ENCODE measurements at regions not wholly inside any gene's neighbourhood (a gene's known extent, or its start where the extent isn't known, plus 50 kb on each side); places are given as distances from the start of the nearest gene placed in this dataset.

DNA sequence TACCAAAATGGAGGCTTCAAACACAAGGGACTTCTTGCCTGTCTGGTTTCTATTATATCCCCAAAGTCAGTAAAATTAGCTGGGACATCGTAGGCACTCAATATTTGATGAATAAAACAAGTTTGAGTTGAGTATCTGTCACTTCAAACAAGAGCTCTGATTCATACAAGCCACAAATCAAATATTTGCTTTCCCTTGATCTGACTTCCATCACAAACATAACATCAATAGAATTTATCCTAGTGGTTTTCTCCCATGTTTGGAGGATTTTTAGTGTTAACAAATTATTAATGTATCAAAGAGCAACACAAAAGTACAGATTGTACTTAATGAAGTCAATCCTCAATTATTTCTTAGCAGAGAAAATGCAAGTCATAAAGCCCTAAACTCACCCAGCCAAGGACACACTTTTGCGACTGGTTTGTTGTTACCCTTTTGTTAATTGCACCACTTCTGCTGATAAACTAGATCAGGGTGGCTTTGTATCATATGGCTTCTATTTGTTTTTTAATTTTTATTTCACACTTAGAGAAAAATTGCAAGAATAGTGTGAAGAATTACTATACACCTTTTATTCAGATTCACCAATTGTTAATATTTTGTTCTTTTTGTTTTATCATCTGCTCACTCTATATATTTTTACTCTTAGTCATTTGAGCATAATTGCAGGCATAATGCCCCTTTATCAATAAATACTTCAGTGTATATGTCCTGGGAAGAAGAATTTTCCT lies 117.4 kb upstream of the PRDM1 start:
- intact Hi-C loops (cut with DNase I), result no loop called here
- no peak for DNase-seq

DNA sequence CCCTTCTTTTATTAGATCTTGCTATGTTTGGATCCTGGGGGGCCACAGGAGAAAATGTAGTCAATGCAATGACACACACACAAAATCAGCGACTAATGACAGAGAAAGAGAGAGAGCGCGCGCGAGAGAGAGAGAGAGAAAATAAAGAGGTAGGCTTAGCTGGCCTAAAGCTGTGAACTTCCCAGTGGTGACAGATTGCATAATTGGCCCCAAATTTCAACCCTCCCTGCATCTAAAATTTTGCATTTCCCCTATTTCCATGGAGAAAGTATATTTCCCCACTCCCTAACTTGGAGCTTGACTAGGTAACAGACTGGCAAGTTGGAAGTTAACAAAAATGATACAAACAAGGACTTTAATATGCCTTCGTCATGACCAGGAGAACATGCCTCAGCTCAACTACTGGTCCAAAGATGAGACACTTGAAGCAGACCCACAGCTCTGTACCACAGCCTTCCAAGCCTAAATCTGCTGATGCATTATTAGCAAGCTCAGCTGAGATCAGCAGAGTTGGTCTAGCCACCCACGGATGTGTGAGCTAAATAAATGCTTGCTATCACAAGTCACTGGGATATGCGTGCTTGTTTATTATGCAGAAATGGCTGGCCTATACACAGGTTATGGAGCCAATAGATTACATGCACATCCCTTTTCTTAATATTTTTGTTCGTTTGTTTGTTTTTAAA lies 118.1 kb upstream of the PRDM1 start:
- DNase-seq, result no peak
- intact Hi-C loops (cut with DNase I), result no loop called here

DNA sequence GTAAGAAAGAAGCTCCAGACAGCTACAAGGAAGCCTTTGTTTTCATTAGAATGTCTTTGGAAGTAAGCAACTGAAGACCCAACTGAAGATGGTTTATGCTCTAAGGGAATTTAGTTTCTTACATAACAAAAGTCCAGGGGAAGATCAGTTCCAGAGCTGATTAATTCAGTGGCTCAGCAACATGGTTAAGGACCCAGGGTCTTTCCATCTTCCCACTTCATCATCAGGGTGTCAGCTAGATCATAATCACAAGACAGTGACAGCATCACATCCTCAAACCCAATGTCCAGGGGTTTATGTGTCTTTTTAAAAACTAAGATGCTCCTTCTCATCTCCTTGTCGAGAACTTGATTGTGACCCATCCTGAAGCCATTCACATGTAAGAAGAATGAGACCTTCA lies 119.7 kb upstream of the PRDM1 start:
- no peak for DNase-seq
- intact Hi-C loops (cut with DNase I), result no loop called here

DNA sequence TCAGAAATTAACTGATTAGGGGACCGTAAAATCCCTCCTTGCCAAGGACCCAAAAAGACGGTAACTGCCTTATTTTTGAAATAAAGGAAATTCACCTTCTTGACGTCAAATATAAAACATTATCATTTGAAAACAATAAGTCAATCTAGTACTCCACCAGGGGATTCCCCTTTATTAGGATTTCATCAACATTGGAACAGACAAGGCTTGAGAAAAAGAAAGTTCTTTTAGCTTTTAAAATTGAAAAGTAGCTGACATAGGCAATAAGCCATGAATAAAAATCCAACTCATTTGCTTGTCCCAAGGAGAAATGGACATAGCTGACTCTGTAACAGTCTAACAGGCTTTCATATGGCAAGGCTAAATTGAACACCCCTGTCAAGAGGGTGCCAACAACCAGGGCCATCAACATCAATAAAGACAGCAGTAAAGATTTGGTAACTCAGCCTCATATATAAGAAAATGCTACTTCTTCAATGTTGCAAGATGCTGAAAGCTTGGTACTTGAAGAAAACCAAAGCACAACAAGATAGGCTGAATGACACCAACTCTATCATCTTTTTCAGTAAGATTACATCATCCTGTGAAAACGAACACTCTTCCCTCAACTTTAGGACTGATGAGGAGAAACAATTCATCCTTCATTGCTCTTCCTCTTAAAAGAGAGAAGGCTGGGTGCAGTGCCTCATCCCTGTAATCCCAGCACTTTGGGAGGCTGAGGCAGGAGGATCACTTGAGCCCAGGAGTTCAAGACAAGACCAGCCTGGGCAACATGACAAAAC lies 121.0 kb upstream of the PRDM1 start:
- intact Hi-C loops (cut with DNase I), result no loop called here
- no peak for DNase-seq

DNA sequence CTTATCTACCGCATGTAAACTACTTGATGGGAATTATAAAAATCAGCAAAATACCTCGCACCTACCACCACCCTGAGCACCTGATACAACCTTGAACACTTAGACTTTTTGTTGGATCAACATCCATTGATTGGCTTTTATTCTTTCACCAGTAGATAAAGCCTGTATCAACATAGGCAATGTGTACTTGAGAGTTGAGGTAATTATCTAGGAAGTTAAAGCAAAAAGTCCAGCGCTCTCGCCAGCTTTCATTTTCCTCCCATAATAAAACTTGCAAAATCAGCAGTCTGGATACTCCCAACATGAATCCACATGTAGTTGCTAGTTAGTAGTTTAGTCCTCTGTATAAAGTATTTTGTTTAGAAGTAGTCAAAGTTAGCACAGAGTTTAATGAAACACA lies 132.0 kb upstream of the PRDM1 start:
- intact Hi-C loops (cut with DNase I), result no loop called here
- DNase-seq, result no peak

DNA sequence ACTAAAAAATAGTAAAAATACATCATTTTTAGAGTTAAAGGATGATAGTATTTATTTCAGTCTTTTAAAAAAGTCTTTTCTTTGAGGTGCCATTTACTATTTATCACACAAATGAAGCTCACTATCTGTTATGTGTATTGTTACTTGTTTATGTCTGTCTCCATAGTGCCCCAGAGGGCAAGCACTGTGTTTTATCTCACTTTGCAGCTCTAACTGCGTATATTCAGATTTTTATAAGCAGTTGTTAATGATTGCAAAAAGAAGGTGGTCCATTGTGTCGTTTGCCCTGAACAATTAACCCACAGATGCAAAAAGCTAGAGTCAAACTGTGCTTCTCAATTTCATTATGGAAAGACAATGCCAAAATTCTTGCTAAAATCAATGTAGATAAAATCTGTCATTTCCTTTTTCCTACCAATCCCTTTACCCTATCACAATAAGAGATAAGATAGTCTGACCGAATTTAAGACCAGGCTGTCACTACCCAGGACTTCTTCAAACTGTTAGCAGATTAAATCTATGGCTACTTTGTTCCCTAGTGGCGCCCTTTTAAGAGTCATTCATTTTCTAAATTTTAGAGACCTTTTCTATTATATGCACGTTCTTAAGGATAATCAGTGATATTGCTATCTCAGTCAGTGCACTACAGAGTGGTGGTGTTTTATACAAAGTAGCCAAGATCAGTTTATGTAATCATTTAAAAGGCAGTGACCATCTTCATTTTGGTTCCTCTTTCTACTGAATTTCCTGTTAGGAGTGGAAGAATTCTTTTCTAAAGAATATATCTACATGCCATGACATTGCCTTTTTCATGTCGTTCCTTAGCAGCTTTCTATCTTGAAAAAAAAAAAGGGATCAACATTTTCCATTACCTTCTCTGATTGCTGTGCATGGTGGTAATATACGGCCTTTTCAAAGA lies 133.1 kb upstream of the PRDM1 start:
- intact Hi-C loops (cut with DNase I), result no loop called here
- DNase-seq, result no peak

DNA sequence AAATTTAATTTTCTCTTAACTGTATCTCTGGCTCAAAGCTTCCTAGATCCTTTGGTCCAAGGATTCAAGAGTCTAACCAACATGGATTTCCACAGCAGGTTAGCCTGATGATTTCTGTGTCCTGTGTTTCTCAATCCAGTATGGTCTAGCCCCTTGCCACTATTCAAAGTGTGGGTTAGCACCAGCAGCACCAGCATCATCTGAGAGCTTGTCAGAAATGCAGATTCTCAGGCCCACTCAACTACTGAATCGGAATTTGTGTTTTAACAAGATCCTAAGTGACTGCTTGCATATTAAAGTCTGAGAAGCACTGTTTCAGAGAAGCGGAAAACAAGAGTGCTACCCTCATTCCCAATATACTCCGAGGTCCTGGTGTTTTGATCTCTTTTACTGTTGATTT lies 133.8 kb upstream of the PRDM1 start:
- DNase-seq, result no peak
- intact Hi-C loops (cut with DNase I), result no loop called here

DNA sequence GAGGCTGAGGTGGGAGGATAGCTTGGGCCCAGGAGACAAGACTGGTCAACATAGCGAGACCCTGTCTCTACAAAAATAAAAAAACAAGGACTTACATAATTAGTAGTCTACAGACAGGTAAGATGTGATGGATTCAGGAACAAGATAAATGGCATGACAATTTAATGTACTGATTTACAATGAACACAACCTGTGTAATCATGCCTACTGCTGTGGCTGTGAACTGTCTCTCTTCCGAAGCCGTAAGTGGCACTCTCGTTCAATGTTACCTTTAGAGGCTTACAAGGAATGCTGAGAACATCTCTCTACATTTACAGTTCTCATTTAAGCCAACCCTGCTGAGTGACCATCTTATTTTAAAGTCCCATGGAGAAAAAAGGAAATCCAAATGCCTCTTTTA lies 134.8 kb upstream of the PRDM1 start:
- intact Hi-C loops (cut with DNase I), result no loop called here
- DNase-seq, result no peak

DNA sequence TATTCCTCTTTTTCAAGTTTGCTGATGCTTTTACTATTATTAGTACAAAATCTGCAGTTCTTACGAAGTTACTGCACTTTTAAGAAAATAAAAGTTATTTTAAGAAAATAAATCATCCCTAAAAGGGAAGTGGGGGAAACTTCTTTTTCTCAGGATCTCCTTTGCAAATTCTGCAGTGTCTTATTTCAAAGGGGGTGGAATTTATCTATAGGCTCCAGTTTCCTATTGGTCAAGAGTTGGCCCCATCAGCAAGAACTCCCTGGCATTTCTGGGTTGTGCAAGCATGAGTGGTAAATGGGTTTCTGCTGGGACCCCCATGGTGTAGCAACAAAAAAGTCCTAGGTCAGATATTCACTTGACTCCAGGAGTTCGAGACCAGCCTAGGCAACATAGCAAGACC lies 136.3 kb upstream of the PRDM1 start:
- intact Hi-C loops (cut with DNase I), result no loop called here
- no peak for DNase-seq

DNA sequence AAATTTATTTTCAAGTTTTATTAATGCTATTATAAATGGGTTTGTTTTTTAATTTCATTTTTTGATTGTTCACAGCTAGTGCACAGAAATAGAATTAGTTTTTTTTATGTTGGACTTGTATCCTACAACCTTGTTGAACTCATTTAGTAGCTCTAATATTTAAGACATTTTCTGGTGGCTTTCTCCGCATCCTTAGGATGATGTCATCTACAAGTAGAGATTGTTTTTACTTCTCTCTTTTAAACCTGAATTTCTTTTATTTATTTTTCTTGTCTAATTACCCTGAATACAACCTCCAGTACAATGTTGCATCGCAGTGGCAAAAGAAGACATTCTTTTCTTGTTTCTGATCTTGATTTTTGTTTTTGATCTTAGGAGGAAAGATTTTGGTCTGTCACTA lies 142.6 kb upstream of the PRDM1 start:
- intact Hi-C loops (cut with DNase I), result no loop called here
- no peak for DNase-seq

DNA sequence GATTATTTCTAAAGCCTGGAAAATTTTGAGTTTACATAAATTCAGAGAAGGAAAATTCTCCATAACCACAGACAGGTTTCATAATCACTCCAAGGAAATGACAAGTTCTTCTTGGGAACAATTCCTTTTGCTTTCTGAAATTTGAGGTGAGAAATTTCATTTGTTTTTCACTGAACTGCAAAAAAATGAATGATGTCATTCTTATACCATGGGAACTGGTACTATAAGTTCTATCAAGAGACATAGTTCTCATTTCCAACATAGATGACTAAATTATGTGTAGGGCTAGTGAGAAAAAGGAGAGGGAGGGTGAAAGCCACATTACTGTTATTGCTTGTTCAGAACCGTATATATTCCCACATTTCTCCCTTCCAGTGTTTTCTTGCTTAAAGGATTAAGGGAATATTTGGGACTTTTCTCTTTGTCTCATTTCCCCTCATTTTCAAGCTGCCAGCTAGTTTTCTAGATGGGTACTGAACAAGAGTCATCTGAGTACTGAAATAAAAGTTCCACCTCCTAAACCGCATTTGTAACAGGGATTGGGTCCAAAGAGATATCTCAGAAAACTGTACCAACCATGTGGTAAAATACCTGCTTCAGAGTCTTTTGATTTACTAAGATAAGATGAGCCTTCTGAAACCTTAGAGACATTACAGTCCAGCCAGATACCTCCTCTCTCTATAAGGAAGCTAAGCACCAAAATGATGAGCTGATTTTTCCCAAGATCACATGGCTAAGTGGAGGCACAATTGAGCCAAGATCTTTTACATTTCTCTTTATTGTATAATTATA lies 144.3 kb upstream of the PRDM1 start:
- no peak for DNase-seq
- intact Hi-C loops (cut with DNase I), result no loop called here

DNA sequence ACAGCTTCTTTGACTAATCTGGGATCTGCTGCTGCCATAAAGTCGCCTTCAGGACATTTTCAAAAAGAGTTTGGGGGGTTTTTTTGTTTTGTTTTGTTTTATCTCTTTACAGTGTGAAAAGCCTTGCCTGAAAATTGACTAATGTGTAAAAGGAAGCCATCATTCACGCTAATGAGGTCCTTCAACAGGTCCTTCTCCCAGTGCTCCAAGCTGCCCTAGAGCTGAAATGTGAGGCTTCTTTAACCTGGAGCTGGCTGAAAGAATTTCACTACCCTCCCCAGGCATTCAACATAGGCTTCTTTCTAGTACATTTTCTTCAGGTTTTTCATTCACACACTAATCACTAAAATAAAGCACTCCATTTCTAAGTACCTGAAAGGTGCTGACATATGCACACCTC lies 145.1 kb upstream of the PRDM1 start:
- intact Hi-C loops (cut with DNase I), result no loop called here
- no peak for DNase-seq

DNA sequence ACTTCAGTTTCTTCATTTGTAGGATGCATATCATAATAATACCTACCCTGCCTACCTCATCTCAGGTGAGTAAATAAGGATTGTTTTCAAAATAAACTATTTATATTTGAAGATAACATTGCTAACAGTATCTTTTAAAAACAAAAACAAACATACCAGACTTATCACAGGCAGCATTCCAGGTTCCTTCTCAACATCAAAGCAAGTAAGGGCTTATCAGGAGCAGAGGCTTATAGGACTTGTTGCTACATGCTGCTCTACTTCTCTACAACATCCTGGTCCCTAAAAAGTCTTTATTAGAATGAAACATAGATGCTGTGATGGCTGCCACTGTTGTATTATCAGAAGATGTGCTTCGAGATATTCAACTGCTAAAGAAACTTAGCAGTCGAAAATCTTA lies 149.2 kb upstream of the PRDM1 start:
- DNase-seq, result no peak
- intact Hi-C loops (cut with DNase I), result no loop called here

DNA sequence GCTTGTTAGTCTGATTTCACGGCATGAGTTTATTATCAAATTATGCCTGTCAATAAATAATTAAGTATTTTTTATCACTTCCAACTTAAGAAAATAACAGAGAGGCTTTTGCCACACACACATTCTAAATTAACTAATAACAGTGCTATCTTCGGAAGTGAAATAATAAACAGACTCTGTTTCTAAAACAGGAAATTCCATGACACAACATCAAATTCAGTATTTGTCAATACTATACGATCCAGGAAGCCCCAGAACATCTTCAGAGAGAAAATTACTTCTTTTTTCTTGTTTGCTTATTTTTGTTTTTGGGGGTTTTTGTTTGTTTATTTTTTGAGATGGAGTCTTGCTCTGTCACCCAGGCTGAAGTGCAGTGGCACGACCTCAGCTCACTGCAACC lies 150.7 kb upstream of the PRDM1 start:
- intact Hi-C loops (cut with DNase I), result no loop called here
- no peak for DNase-seq

DNA sequence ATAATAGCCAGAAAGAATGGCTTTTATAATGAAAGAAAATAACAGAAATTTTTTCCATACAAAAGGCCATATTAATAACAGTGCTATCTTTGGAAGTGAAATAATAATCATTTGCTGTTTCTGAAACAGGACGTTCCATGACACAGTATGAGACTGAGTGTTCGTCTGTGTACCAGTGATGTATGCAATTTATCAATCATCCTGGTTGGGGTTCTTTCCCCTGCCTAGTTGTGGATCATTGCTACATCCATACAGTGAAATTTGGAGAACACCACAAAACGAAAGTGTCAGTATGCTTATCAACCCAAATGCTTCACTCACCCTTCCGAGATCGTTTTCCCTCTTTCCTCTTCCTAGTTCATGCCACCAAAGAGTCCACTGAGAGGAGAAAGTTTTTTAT lies 151.4 kb upstream of the PRDM1 start:
- no peak for DNase-seq
- intact Hi-C loops (cut with DNase I), result no loop called here

DNA sequence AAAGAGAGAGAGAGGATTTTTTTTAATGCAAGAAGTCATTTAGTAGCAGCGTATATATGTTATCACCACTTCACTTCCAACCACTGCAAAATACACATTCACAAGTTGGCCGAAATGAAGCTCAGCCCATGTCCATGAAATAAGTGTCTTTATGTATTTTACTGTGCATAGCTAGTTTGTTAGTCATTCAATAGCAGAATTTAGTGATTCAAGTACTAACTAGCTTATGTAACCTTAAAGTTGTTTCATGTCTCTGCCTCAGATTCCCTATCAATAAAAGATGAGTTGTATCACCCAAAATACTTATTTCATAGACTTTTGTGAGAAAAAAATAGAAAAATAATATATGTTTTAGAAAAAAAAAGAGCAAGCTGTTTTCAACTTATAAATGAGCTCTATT lies 153.7 kb upstream of the PRDM1 start:
- intact Hi-C loops (cut with DNase I), result no loop called here
- no peak for DNase-seq

DNA sequence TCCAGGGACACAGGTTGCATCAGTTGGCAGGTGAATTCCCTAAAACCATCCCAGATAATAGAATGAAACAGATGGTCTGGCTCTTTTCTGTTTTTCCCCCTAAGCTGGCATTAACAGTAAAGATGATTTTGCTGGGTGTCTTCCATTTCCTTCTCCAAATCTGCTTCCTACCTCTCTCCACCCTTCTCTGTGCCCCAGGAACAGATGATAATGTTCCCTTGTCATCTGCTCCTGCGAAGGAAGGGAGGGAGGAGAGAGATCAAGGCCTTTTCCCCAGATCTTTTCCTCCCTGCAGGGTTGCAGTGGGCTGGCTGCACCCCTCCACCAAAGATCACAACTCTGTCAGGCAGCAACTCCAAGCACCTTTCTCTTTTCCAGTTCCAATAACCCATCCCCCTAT lies 156.5 kb upstream of the PRDM1 start:
- intact Hi-C loops (cut with DNase I), result no loop called here

DNA sequence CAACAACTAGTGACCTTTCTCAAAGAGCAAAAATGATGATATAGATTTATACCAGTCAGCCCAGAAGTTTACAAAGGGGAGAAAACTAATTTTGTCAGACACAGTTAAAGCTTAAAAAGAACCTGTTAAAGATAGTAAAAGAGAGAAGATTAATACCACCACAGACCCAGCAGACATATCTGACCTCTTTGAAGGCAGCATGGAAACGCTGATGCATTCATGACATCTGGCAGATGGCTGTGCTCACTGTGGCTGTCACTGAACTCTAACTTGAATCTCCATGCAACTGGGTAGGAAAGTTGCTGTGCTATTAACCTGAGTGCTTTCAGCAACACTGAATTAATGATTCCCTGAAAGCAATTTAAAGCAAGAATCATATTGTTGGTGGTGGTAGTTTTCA lies 159.8 kb upstream of the PRDM1 start:
- intact Hi-C loops (cut with DNase I), result no loop called here
- DNase-seq, result no peak

More for the DNA sequence above, 156.5 kb upstream of the PRDM1 start:
- no peak for DNase-seq

DNA sequence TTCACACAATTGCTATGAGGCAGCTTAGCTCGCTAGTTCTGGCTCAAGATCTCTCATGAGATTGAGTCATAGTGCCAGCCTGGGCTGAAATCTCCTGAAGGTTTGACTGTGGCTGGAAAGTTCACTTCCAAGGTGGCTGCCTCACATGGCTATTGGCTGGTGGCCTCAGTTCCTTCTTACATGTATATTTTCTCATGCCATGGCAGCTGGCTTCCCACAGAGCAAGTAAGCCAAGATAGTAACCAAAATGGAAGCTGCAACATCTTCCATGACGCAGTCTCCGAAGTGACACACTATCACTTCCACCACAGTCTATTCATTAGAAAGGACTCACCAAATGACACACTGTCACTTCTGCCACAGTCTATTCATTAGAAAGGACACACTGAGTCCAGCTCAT lies 160.4 kb upstream of the PRDM1 start:
- no peak for DNase-seq
- intact Hi-C loops (cut with DNase I), result no loop called here

DNA sequence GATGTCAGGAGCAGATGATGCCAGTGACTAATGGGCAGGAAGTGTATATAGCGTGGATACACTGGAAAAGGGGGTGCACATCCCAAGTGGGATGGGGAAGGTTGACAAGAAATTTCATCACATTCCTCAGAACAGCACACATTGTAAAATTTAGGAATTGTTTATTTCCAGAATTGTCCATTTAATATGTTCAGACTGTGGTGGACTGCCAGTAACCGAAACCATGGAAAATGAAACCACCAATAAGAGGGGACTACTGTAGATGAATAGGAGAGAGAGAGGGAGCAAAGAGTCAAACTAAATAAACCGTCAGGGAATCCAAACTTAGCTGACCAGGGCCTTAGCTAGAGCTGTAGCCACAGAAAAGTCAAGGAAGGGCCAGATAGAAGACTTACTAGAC lies 164.4 kb upstream of the PRDM1 start:
- DNase-seq, result no peak
- intact Hi-C loops (cut with DNase I), result no loop called here
